ENCODE measurements at regions not wholly inside any gene's neighbourhood (a gene's known extent, or its start where the extent isn't known, plus 50 kb on each side); places are given as distances from the start of the nearest gene placed in this dataset.
"Not testable (repeated sequence)": the region's sequence is repeated elsewhere in the genome, so short reads cannot be mapped to it uniquely, and the experiment has no call there.

GRCh38 chr18:34480162-34480700 is 229.9 kb upstream of the DTNA start:
- DNase-seq (ENCODE audit: low spot score) = no peak

- no peak for DNase-seq (ENCODE audit: low spot score)
Observed at GRCh38 chr18:34482204-34482603, 227.9 kb upstream of the DTNA start.

GRCh38 chr18:34483198-34483597 is 226.9 kb upstream of the DTNA start:
- DNase-seq (ENCODE audit: low spot score) = peak; percentile 74

- DNase-seq (ENCODE audit: low spot score) = no peak
Observed at GRCh38 chr18:34491719-34492118, 218.4 kb upstream of the DTNA start.

GRCh38 chr18:34492652-34493051 is 217.4 kb upstream of the DTNA start:
- DNase-seq (ENCODE audit: low spot score) = no peak

- DNase-seq (ENCODE audit: low spot score) = peak; percentile 87
Observed at GRCh38 chr18:34493099-34493544, 217.0 kb upstream of the DTNA start.

GRCh38 chr18:34493566-34494358 is 216.3 kb upstream of the DTNA start:
- peak; percentile 27 for DNase-seq (ENCODE audit: low spot score)

GRCh38 chr18:34494359-34494696 is 215.8 kb upstream of the DTNA start:
- DNase-seq (ENCODE audit: low spot score) = peak; percentile 31

- DNase-seq (ENCODE audit: low spot score) = peak; percentile 56
Observed at GRCh38 chr18:34495506-34495905, 214.6 kb upstream of the DTNA start.

- no peak for DNase-seq (ENCODE audit: low spot score)
Observed at GRCh38 chr18:34501553-34501952, 208.5 kb upstream of the DTNA start.

- DNase-seq (ENCODE audit: low spot score) = no peak
Observed at GRCh38 chr18:34506198-34506597, 203.9 kb upstream of the DTNA start.

GRCh38 chr18:34509163-34509562 is 200.9 kb upstream of the DTNA start:
- no peak for DNase-seq (ENCODE audit: low spot score)

- DNase-seq (ENCODE audit: low spot score) = no peak
Observed at GRCh38 chr18:34509879-34510586, 200.1 kb upstream of the DTNA start.

- DNase-seq (ENCODE audit: low spot score) = no peak
Observed at GRCh38 chr18:34510926-34511325, 199.2 kb upstream of the DTNA start.

GRCh38 chr18:34511435-34511834 is 198.7 kb upstream of the DTNA start:
- no peak for DNase-seq (ENCODE audit: low spot score)

- DNase-seq (ENCODE audit: low spot score) = no peak
Observed at GRCh38 chr18:34511879-34512278, 198.2 kb upstream of the DTNA start.

GRCh38 chr18:34514238-34514637 is 195.9 kb upstream of the DTNA start:
- no peak for DNase-seq (ENCODE audit: low spot score)

- DNase-seq (ENCODE audit: low spot score) = no peak
Observed at GRCh38 chr18:34514957-34515356, 195.1 kb upstream of the DTNA start.

- DNase-seq (ENCODE audit: low spot score) = not testable (repeated sequence)
Observed at GRCh38 chr18:34516355-34516754, 193.7 kb upstream of the DTNA start.

- not testable (repeated sequence) for DNase-seq (ENCODE audit: low spot score)
Observed at GRCh38 chr18:34516996-34517395, 193.1 kb upstream of the DTNA start.

GRCh38 chr18:34521040-34521439 is 189.1 kb upstream of the DTNA start:
- no peak for DNase-seq (ENCODE audit: low spot score)

- DNase-seq (ENCODE audit: low spot score) = peak; percentile 42
Observed at GRCh38 chr18:34522603-34523002, 187.5 kb upstream of the DTNA start.

GRCh38 chr18:34525244-34525643 is 184.9 kb upstream of the DTNA start:
- DNase-seq (ENCODE audit: low spot score) = no peak
